K562 (cell line): ENCODE measurements at regions not wholly inside any gene's neighbourhood (a gene's known extent, or its start where the extent isn't known, plus 50 kb on each side); places are given as distances from the start of the nearest gene placed in this dataset.

Experiments used
- ATAC-seq: fragments of 200-7000 bp; cut with Tn5 transposase; 3 replicates; pipeline ENCODE4 v1.9.1; 2020; ENCODE audit warnings: moderate library complexity
- BruUV-seq: library from RNA; stranded (reverse); fragments of 400-500 nt; replicated peaks from 2 replicates; lab custom pipeline; 2021; lab: Mats Ljungman, UMichigan
- CTCF ChIA-PET: fragments of 300-600 bp; formaldehyde crosslinking; extraction: SDS; loops from one replicate; lab custom pipeline; 2021; ENCODE audit warnings: low intra/inter-chr PET ratio; lab: Yijun Ruan, JAX
- POLR2A ChIA-PET: fragments of 300-600, 350-650 bp; sonication (Branson Sonifier 250); formaldehyde crosslinking; extraction: SDS; loops from one replicate; lab custom pipeline; 2021; ENCODE audit warnings: antibody characterized with exemption, inconsistent platforms; lab: Yijun Ruan, JAX
- DNase-seq, 4 experiments: peaks; one replicate each; pipeline versions ENCODE4 v3.0.0 to v3.0.0-alpha.2; 2011 to 2018; ENCODE audit warnings: low spot score in 3 of 4, mixed read lengths in 3 of 4; ENCODE audit errors: extremely low read depth in 1 of 4
- FAIRE-seq: peaks from 2 replicates; lab custom pipeline; 2011; peaks lifted over from hg19 to GRCh38; lab: Jason Lieb, UNC
- H2AFZ ChIP-seq: 2 replicates; pipeline ENCODE4 v1.6.0; 2011; ENCODE audit warnings: low read depth, low read length, control low read depth, inconsistent platforms
- H3K27ac ChIP-seq: fragments of 200-600 bp; 3 replicates; pipeline ENCODE4 v1.8.0; 2011; ENCODE audit warnings: low read depth, mild to moderate bottlenecking, control low read depth, inconsistent platforms, low read length, moderate library complexity, mixed read lengths; ENCODE audit errors: extremely low read depth
- H3K27me3 ChIP-seq, 2 experiments: fragments of 300-600 bp in 1 of 2; 2 replicates in 1 of 2; 3 replicates in 1 of 2; pipeline versions ENCODE4 v1.6.0 to v1.8.0; 2011; ENCODE audit warnings: inconsistent platforms in 2 of 2, low read length in 2 of 2, mild to moderate bottlenecking in 1 of 2, mixed read lengths in 1 of 2, moderate library complexity in 1 of 2; ENCODE audit not compliant: control insufficient read depth in 2 of 2, insufficient read depth in 2 of 2
- H3K36me3 ChIP-seq: fragments of 300-600 bp; 3 replicates; pipeline ENCODE4 v1.8.0; 2011; ENCODE audit warnings: mild to moderate bottlenecking, low read length, inconsistent platforms; ENCODE audit not compliant: control insufficient read depth, insufficient read depth
- H3K4me1 ChIP-seq, 2 experiments: fragments of 200-600 bp in 1 of 2; replicated peaks in 1 of 2; 2 replicates in 1 of 2; 3 replicates in 1 of 2; pipeline versions ENCODE4 v1.5.1 to v1.8.0; 2011; ENCODE audit warnings: inconsistent platforms in 2 of 2, low read length in 2 of 2, mild to moderate bottlenecking in 1 of 2, mixed read lengths in 1 of 2, moderate library complexity in 1 of 2; ENCODE audit not compliant: control insufficient read depth in 2 of 2, insufficient read depth in 2 of 2
- H3K4me2 ChIP-seq: 2 replicates; pipeline ENCODE4 v1.6.1; 2011; ENCODE audit warnings: low read length, control low read depth, inconsistent platforms, mixed read lengths; ENCODE audit not compliant: insufficient read depth
- H3K4me3 ChIP-seq: fragments of 200-600 bp; sonication (generic), shearing (Covaris generic); 2 replicates; pipeline ENCODE4 v1.5.1; 2016; ENCODE audit warnings: control low read depth, inconsistent platforms
- H3K79me2 ChIP-seq: fragments of 200-600 bp; 3 replicates; pipeline ENCODE4 v1.8.0; 2011; ENCODE audit warnings: low read length, inconsistent platforms; ENCODE audit not compliant: control insufficient read depth, insufficient read depth
- H3K9ac ChIP-seq, 2 experiments: 2 replicates each; pipeline versions ENCODE4 v1.6.0 to v1.6.1; 2011; ENCODE audit warnings: low read depth in 2 of 2, low read length in 2 of 2, control low read depth in 1 of 2, inconsistent platforms in 1 of 2, mild to moderate bottlenecking in 1 of 2, mixed read lengths in 1 of 2; ENCODE audit not compliant: insufficient read depth in 1 of 2
- H3K9me1 ChIP-seq: one replicate; pipeline ENCODE4 v1.6.0; 2011; ENCODE audit warnings: inconsistent platforms, mild to moderate bottlenecking, low read length, moderate library complexity; ENCODE audit not compliant: control insufficient read depth, insufficient read depth
- H3K9me3 ChIP-seq: replicated peaks from 2 replicates; pipeline ENCODE4 v1.5.1; 2011; ENCODE audit warnings: low read depth, low read length, inconsistent platforms; ENCODE audit not compliant: control insufficient read depth, insufficient read depth
- H4K20me1 ChIP-seq: replicated peaks from 2 replicates; pipeline ENCODE4 v1.6.1; 2011; ENCODE audit warnings: low read length, inconsistent platforms, mixed read lengths; ENCODE audit not compliant: control insufficient read depth, insufficient read depth
- ARNT ChIP-seq, 2 experiments: fragments of 450-650 bp; IDR thresholded peaks; 2 replicates each; pipeline ENCODE4 v1.6.1; 2016; ENCODE audit warnings: mild to moderate bottlenecking in 1 of 2
- HDAC1 ChIP-seq, 2 experiments: fragments of 450-650 bp; IDR thresholded peaks; 2 replicates each; pipeline ENCODE4 v1.6.1; 2016 to 2017; ENCODE audit warnings: inconsistent platforms in 1 of 2, mild to moderate bottlenecking in 1 of 2, moderate library complexity in 1 of 2
- HOXB6 ChIP-seq: fragments of 250-450 bp; sonication (Bioruptor Pico); IDR thresholded peaks from 2 replicates; pipeline ENCODE4 v1.5.1; 2022; ENCODE audit warnings: mild to moderate bottlenecking, borderline replicate concordance
- MTF1 ChIP-seq: fragments of 250-450 bp; sonication (Bioruptor Pico); IDR thresholded peaks from 2 replicates; pipeline ENCODE4 v1.9.0; 2021; ENCODE audit warnings: moderate library complexity, mild to moderate bottlenecking, inconsistent platforms, borderline replicate concordance
- PHTF2 ChIP-seq: fragments of 250-450 bp; sonication (Bioruptor Pico); IDR thresholded peaks from 2 replicates; pipeline ENCODE4 v1.5.0; 2021; ENCODE audit warnings: mild to moderate bottlenecking
- POLR2B ChIP-seq: fragments of 450-650 bp; IDR thresholded peaks from 2 replicates; pipeline ENCODE4 v1.6.1; 2018; ENCODE audit warnings: low read depth; ENCODE audit not compliant: partially characterized antibody
- RB1 ChIP-seq: fragments of 450-650 bp; IDR thresholded peaks from 2 replicates; pipeline ENCODE4 v1.6.1; 2017; ENCODE audit warnings: low read depth, mild to moderate bottlenecking
- THRAP3 ChIP-seq: fragments of 450-650 bp; IDR thresholded peaks from 2 replicates; pipeline ENCODE4 v1.6.1; 2016; ENCODE audit warnings: mild to moderate bottlenecking, inconsistent platforms, borderline replicate concordance
- TSC22D4 ChIP-seq: fragments of 450-650 bp; IDR thresholded peaks from 2 replicates; pipeline ENCODE4 v1.6.1; 2016; ENCODE audit warnings: missing genetic modification characterization, missing biosample characterization, control low read depth
- ZKSCAN1 ChIP-seq: fragments of 150-350 bp; IDR thresholded peaks from 2 replicates; pipeline ENCODE4 v1.6.1; 2016; ENCODE audit warnings: low read depth, low read length
- ZNF3 ChIP-seq: fragments of 250-450 bp; sonication (Bioruptor Pico); IDR thresholded peaks from 2 replicates; pipeline ENCODE4 v1.5.0; 2021; ENCODE audit warnings: mild to moderate bottlenecking, moderate library complexity
- ZNF384 ChIP-seq: IDR thresholded peaks from 2 replicates; pipeline ENCODE4 v1.6.1; 2012; ENCODE audit warnings: low read depth, low read length, improper control_type of control experiment
- ZNF584 ChIP-seq: fragments of 200-800 bp; sonication (Bioruptor generic); IDR thresholded peaks from 2 replicates; pipeline ENCODE4 v1.6.1; 2016; ENCODE audit warnings: low read depth, mild to moderate bottlenecking, missing genetic modification characterization, missing compliant biosample characterization
- ZNF778 ChIP-seq: fragments of 450-650 bp; formaldehyde crosslinking; IDR thresholded peaks from 2 replicates; pipeline ENCODE4 v1.4.0; 2020; ENCODE audit warnings: mild to moderate bottlenecking, moderate library complexity
- ZNF79 ChIP-seq: fragments of 250-450 bp; sonication (Bioruptor Pico); IDR thresholded peaks from 2 replicates; pipeline ENCODE4 v1.4.0; 2020; ENCODE audit warnings: low read depth, mild to moderate bottlenecking, moderate library complexity
- WGBS: fragments of 100-300 bp; shearing (Covaris generic); methylation state at CpG from one replicate; pipeline ENCODE4 v1.1.6; 2016; ENCODE audit warnings: low coverage, mixed read lengths; ENCODE audit not compliant: insufficient coverage; ENCODE audit errors: missing lambda C conversion rate; 5-methylcytosine and 5-hydroxymethylcytosine counted together
- in situ Hi-C: fragments of 300-500 bp; cut with MboI; formaldehyde crosslinking; loops from 4 replicates; pipeline ENCODE4 v1.15.0; 2018; ENCODE audit warnings: inconsistent platforms, mixed read lengths
- intact Hi-C: fragments of 100-400 bp; cut with micrococcal nuclease; formaldehyde crosslinking; loops from 2 replicates; pipeline ENCODE4 v1.14.2; 2022

- Histone ChIP-seq H3K27ac (no peak overlapping the region), H3K36me3 (no peaks in the 10 kb centered on the region), H3K4me2 (no peak overlapping the region), H3K27me3 (peaks cover 0 to 5% of the 10 kb centered on the region in 2 experiments; a peak in 1 of 5 replicates), H3K4me3 (no peak overlapping the region), H3K9me3 (no peaks in the 10 kb centered on the region)
- no peak for ATAC-seq
- ChIA-PET POLR2A (no interaction called here), CTCF (no interaction called here)
- intact Hi-C loops, result no loop called here
- no peak for TF ChIP-seq TSC22D4
- no peak for TF ChIP-seq HDAC1 (IDR thresholded peaks at IDR 0.05)
- TF ChIP-seq ZKSCAN1, result no peak
- TF ChIP-seq ZNF778 (CRISPR knock-in tag), result no peak
- no peak for TF ChIP-seq ARNT (IDR thresholded peaks at IDR 0.05)
- TF ChIP-seq ZNF3 (CRISPR knock-in tag), result no peak
- no peak for TF ChIP-seq THRAP3
- TF ChIP-seq ZNF79 (CRISPR knock-in tag), result no peak
- TF ChIP-seq RB1, result no peak
- TF ChIP-seq HOXB6 (CRISPR knock-in tag), result no peak
- no peak for TF ChIP-seq ZNF384
- TF ChIP-seq PHTF2, result no peak
- no peak for TF ChIP-seq MTF1
- no peak for TF ChIP-seq ZNF584
- TF ChIP-seq POLR2B, result no peak
- TF ChIP-seq, all 486 proteins: peak for 0
- 0% methylated on average over 1 of the region's 1 CpG for WGBS
- Histone ChIP-seq H3K9me1 (no peaks in the 10 kb centered on the region), H3K79me2 (no peaks in the 10 kb centered on the region), H2AFZ (no peak overlapping the region), H3K9ac (no peak overlapping the region), H3K4me1 (no peaks in the 10 kb centered on the region), H4K20me1 (no peaks in the 10 kb centered on the region)
- BruUV-seq, result no TSS peak
- FAIRE-seq (no peak), DNase-seq (no peak)
- in situ Hi-C loops, result no loop called here
Measured at GRCh38 chr3:154775821-154776548, 304.1 kb upstream of the MME start.
